ENCODE measurements at regions not wholly inside any gene's neighbourhood (a gene's known extent, or its start where the extent isn't known, plus 50 kb on each side); places are given as distances from the start of the nearest gene placed in this dataset.
"Not testable (repeated sequence)": the region's sequence is repeated elsewhere in the genome, so short reads cannot be mapped to it uniquely, and the experiment has no call there.

GRCh38 chr2:88802026-88802425 lies 110.6 kb downstream of the RPIA start:
- BruUV-seq (replicated peaks); H3K9me2 ChIP-seq (ENCODE audit: insufficient read depth, low read length); H3K4me2 ChIP-seq (ENCODE audit: low read length); H4K20me1 ChIP-seq (ENCODE audit: insufficient read depth, low read length); intact Hi-C loops (cut with micrococcal nuclease; ENCODE audit: unreplicated experiment); H3K4me3 ChIP-seq (ENCODE audit: low read depth, low read length, poor library complexity, severe bottlenecking); H3K4me1 ChIP-seq (ENCODE audit: insufficient read depth, low read length, poor library complexity, severe bottlenecking); CTCF ChIA-PET (ENCODE audit: unreplicated experiment); H3K79me2 ChIP-seq (ENCODE audit: insufficient read depth, low read depth, low read length); DNase-seq (ENCODE audit: low spot score); H3K27ac ChIP-seq (ENCODE audit: low read depth, low read length, poor library complexity, severe bottlenecking); H2AFZ ChIP-seq (ENCODE audit: low read length); H3K9me3 ChIP-seq (ENCODE audit: low read length): not testable (repeated sequence)
- POLR2A ChIA-PET: interaction anchor here (0.6 kb wide), 1 partner anchor 26 kb away, joined by 3 read pairs; no protein-coding TSS in a partner anchor
- peaks cover 90% of the 10 kb centered on the region for H3K36me3 ChIP-seq (ENCODE audit: insufficient read depth, low read length)

GRCh38 chr2:88807237-88807962 lies 115.9 kb downstream of the RPIA start:
- Histone ChIP-seq H2AFZ (ENCODE audit: low read length) (no peak overlapping the region), H3K27ac (ENCODE audit: low read depth, low read length, poor library complexity, severe bottlenecking) (no peak overlapping the region), H3K4me1 (ENCODE audit: insufficient read depth, low read length, poor library complexity, severe bottlenecking) (no peaks in the 10 kb centered on the region), H3K4me3 (ENCODE audit: low read depth, low read length, poor library complexity, severe bottlenecking) (no peak overlapping the region), H3K4me2 (ENCODE audit: low read length) (no peak overlapping the region), H3K9me3 (ENCODE audit: low read length) (no peaks in the 10 kb centered on the region; the same call in 1 of the 2 replicates), H4K20me1 (ENCODE audit: insufficient read depth, low read length) (no peaks in the 10 kb centered on the region), H3K9me2 (ENCODE audit: insufficient read depth, low read length) (no peaks in the 10 kb centered on the region), H3K79me2 (ENCODE audit: insufficient read depth, low read depth, low read length) (no peaks in the 10 kb centered on the region), H3K36me3 (ENCODE audit: insufficient read depth, low read length) (peaks cover 93% of the 10 kb centered on the region)
- TF ChIP-seq EZH2phosphoT487 (IDR thresholded peaks at IDR 0.05; ENCODE audit: borderline replicate concordance, low read depth, low read length) (no peak), CTCF (conservative IDR thresholded peaks at IDR 0.05; ENCODE audit: low read length) (no peak)
- no peak for DNase-seq (ENCODE audit: low spot score)
- POLR2A ChIA-PET: no interaction called here
- no TSS peak for BruUV-seq (replicated peaks)
- CTCF ChIA-PET (ENCODE audit: unreplicated experiment): no interaction called here
- intact Hi-C loops (cut with micrococcal nuclease; ENCODE audit: unreplicated experiment): no loop called here

- H3K4me2 ChIP-seq (ENCODE audit: low read length): no peak overlapping the region
- H2AFZ ChIP-seq (ENCODE audit: low read length): no peak overlapping the region
- H3K79me2 ChIP-seq (ENCODE audit: insufficient read depth, low read depth, low read length): no peaks in the 10 kb centered on the region
- no peaks in the 10 kb centered on the region for H3K9me2 ChIP-seq (ENCODE audit: insufficient read depth, low read length)
- no peaks in the 10 kb centered on the region for H3K4me1 ChIP-seq (ENCODE audit: insufficient read depth, low read length, poor library complexity, severe bottlenecking)
- intact Hi-C loops (cut with micrococcal nuclease; ENCODE audit: unreplicated experiment): no loop called here
- H3K27ac ChIP-seq (ENCODE audit: low read depth, low read length, poor library complexity, severe bottlenecking): no peak overlapping the region
- CTCF ChIA-PET (ENCODE audit: unreplicated experiment): no interaction called here
- H4K20me1 ChIP-seq (ENCODE audit: insufficient read depth, low read length): no peaks in the 10 kb centered on the region
- BruUV-seq (replicated peaks): no TSS peak
- H3K36me3 ChIP-seq (ENCODE audit: insufficient read depth, low read length): peaks cover 97% of the 10 kb centered on the region
- H3K9me3 ChIP-seq (ENCODE audit: low read length): peaks cover 2% of the 10 kb centered on the region; the same call in 1 of the 2 replicates
- POLR2A ChIA-PET: no interaction called here
- no peak for TF ChIP-seq CTCF (conservative IDR thresholded peaks at IDR 0.05; ENCODE audit: low read length)
- no peak for TF ChIP-seq EZH2phosphoT487 (IDR thresholded peaks at IDR 0.05; ENCODE audit: borderline replicate concordance, low read depth, low read length)
- no peak for DNase-seq (ENCODE audit: low spot score)
- H3K4me3 ChIP-seq (ENCODE audit: low read depth, low read length, poor library complexity, severe bottlenecking): no peak overlapping the region
Observed at GRCh38 chr2:88808083-88808482, 116.6 kb downstream of the RPIA start.

Data from OCI-LY7 (cell line).